CD14-positive monocyte (primary cell): ENCODE measurements at regions not wholly inside any gene's neighbourhood (a gene's known extent, or its start where the extent isn't known, plus 50 kb on each side); places are given as distances from the start of the nearest gene placed in this dataset.
"Not testable (repeated sequence)": the region's sequence is repeated elsewhere in the genome, so short reads cannot be mapped to it uniquely, and the experiment has no call there.

Source experiments
- DNase-seq, 3 donors: peaks; one replicate each; pipeline ENCODE4 v3.0.0-alpha.2; 2011 to 2022
- H2AFZ ChIP-seq: 2 replicates; pipeline ENCODE4 v1.6.0; 2012; ENCODE audit warnings: mild to moderate bottlenecking, low read depth, low read length, inconsistent platforms; ENCODE audit not compliant: insufficient read depth, poor library complexity, severe bottlenecking
- H3K27ac ChIP-seq, 2 donors: 1 replicate in 1 of 2; 2 replicates in 1 of 2; pipeline ENCODE4 v1.5.1; 2012 to 2013; ENCODE audit warnings: low read length in 2 of 2, control low read depth in 1 of 2, inconsistent platforms in 1 of 2, low read depth in 1 of 2, mild to moderate bottlenecking in 1 of 2
- H3K27me3 ChIP-seq, 2 donors: one replicate each; pipeline versions ENCODE4 v1.6.0 to v1.6.1; 2011 to 2013; ENCODE audit warnings: low read length in 2 of 2; ENCODE audit not compliant: control insufficient read depth in 2 of 2, insufficient read depth in 2 of 2
- H3K36me3 ChIP-seq, 2 donors: replicated peaks in 1 of 2; 1 replicate in 1 of 2; 2 replicates in 1 of 2; pipeline versions ENCODE4 v1.5.1 to v1.6.1; 2012 to 2013; ENCODE audit warnings: low read length in 2 of 2, control low read depth in 1 of 2, inconsistent platforms in 1 of 2, mild to moderate bottlenecking in 1 of 2; ENCODE audit not compliant: insufficient read depth in 2 of 2, control insufficient read depth in 1 of 2
- H3K4me1 ChIP-seq, 2 donors: 1 replicate in 1 of 2; 2 replicates in 1 of 2; pipeline versions ENCODE4 v1.5.1 to v1.6.1; 2012 to 2013; ENCODE audit warnings: low read length in 2 of 2, control low read depth in 1 of 2, inconsistent platforms in 1 of 2, mild to moderate bottlenecking in 1 of 2, moderate library complexity in 1 of 2; ENCODE audit not compliant: insufficient read depth in 2 of 2, control insufficient read depth in 1 of 2
- H3K4me2 ChIP-seq: replicated peaks from 2 replicates; pipeline ENCODE3; 2012; ENCODE audit warnings: low read length, moderate library complexity, mild to moderate bottlenecking; ENCODE audit not compliant: poor library complexity, severe bottlenecking; ENCODE audit errors: extremely low read depth
- H3K4me3 ChIP-seq, 3 experiments: fragments of 200-600 bp in 1 of 3; sonication (generic) in 1 of 3; replicated peaks in 1 of 3; 1 replicate in 2 of 3; 2 replicates in 1 of 3; pipeline ENCODE4 v1.5.1; 2011 to 2013; ENCODE audit warnings: low read length in 3 of 3, mild to moderate bottlenecking in 3 of 3, control low read depth in 2 of 3, low read depth in 2 of 3, inconsistent platforms in 1 of 3, moderate library complexity in 1 of 3
- H3K79me2 ChIP-seq: 2 replicates; pipeline ENCODE4 v1.6.0; 2012; ENCODE audit warnings: mild to moderate bottlenecking, control low read depth, inconsistent platforms, low read length, moderate library complexity; ENCODE audit not compliant: insufficient read depth
- H3K9ac ChIP-seq: 2 replicates; pipeline ENCODE4 v1.6.0; 2017; ENCODE audit warnings: low read length, mild to moderate bottlenecking; ENCODE audit not compliant: insufficient read depth, poor library complexity, severe bottlenecking
- H3K9me3 ChIP-seq, 2 donors: replicated peaks in 1 of 2; 1 replicate in 1 of 2; 2 replicates in 1 of 2; pipeline versions ENCODE4 v1.5.1 to v1.6.1; 2012 to 2013; ENCODE audit warnings: low read length in 2 of 2, control low read depth in 1 of 2; ENCODE audit not compliant: control insufficient read depth in 1 of 2, insufficient read depth in 1 of 2
- H4K20me1 ChIP-seq: 2 replicates; pipeline ENCODE4 v1.6.0; 2012; ENCODE audit warnings: mild to moderate bottlenecking, low read length, control low read depth, moderate library complexity; ENCODE audit not compliant: insufficient read depth
- H3K27ac Mint-ChIP-seq, 7 donors: one replicate each; pipeline ENCODE4 v1.8.0; 2020; ENCODE audit warnings: mild to moderate bottlenecking in 7 of 7, mixed read lengths in 7 of 7, moderate library complexity in 6 of 7, inconsistent platforms in 2 of 7
- H3K27me3 Mint-ChIP-seq, 3 donors: one replicate each; pipeline ENCODE4 v1.8.0; 2021 to 2022; ENCODE audit warnings: low read depth in 3 of 3, mild to moderate bottlenecking in 3 of 3, mixed read lengths in 3 of 3, moderate library complexity in 3 of 3, inconsistent platforms in 1 of 3
- H3K36me3 Mint-ChIP-seq, 2 donors: one replicate each; pipeline ENCODE4 v1.8.0; 2020; ENCODE audit warnings: mixed read lengths in 2 of 2, inconsistent platforms in 1 of 2, mild to moderate bottlenecking in 1 of 2
- H3K4me1 Mint-ChIP-seq: one replicate; pipeline ENCODE4 v1.8.0; 2020; ENCODE audit warnings: mild to moderate bottlenecking, mixed read lengths
- H3K4me3 Mint-ChIP-seq, 2 donors: one replicate each; pipeline ENCODE4 v1.8.0; 2020; ENCODE audit warnings: mild to moderate bottlenecking in 2 of 2, mixed read lengths in 2 of 2, moderate library complexity in 1 of 2
- H3K9me3 Mint-ChIP-seq, 7 donors: one replicate each; pipeline ENCODE4 v1.8.0; 2020 to 2022; ENCODE audit warnings: mixed read lengths in 7 of 7, mild to moderate bottlenecking in 6 of 7, moderate library complexity in 6 of 7, inconsistent platforms in 2 of 7
- CTCF ChIP-seq: fragments of 200-600 bp; IDR thresholded peaks from one replicate; pipeline ENCODE4 v1.8.0; 2022; ENCODE audit warnings: antibody characterized with exemption, mild to moderate bottlenecking
- WGBS: methylation state at CpG from one replicate; pipeline ENCODE4 v1.1.5; 2013; ENCODE audit warnings: missing lambda C conversion rate; ENCODE audit not compliant: insufficient coverage; 5-methylcytosine and 5-hydroxymethylcytosine counted together
- intact Hi-C, 2 donors: fragments of 100-400 bp; cut with micrococcal nuclease; formaldehyde crosslinking; loops; one replicate each; pipeline versions ENCODE4 v1.15.0 to v1.15.1; 2023

GRCh38 chr2:16096962-16097361 is 156.6 kb downstream of the MYCN start:
- DNase-seq, result no peak
- no peak overlapping the region for H3K4me2 ChIP-seq
- H3K4me1 ChIP-seq, result no peaks in the 10 kb centered on the region
- H3K27me3 ChIP-seq, result no peaks in the 10 kb centered on the region
- no peaks in the 10 kb centered on the region for H4K20me1 ChIP-seq
- H3K4me3 ChIP-seq, result no peak overlapping the region
- Mint-ChIP-seq H3K9me3 (no peaks in the 10 kb centered on the region), H3K27me3 (peaks cover 0 to 2% (median 0%) of the 10 kb centered on the region in 3 donors), H3K4me3 (no peak overlapping the region), H3K36me3 (no peaks in the 10 kb centered on the region), H3K27ac (no peak overlapping the region), H3K4me1 (no peaks in the 10 kb centered on the region)
- WGBS, result 29% methylated on average over 1 of the region's 4 CpGs
- no peaks in the 10 kb centered on the region for H3K9me3 ChIP-seq
- no peak for TF ChIP-seq CTCF
- no peak overlapping the region for H3K27ac ChIP-seq
- H3K79me2 ChIP-seq, result no peaks in the 10 kb centered on the region
- intact Hi-C loops, result no loop called here
- H3K9ac ChIP-seq, result no peak overlapping the region
- H3K36me3 ChIP-seq, result no peaks in the 10 kb centered on the region
- no peak overlapping the region for H2AFZ ChIP-seq

GRCh38 chr2:16095483-16095882 is 155.1 kb downstream of the MYCN start:
- H3K79me2 ChIP-seq, H3K4me1 ChIP-seq, H3K9me3 Mint-ChIP-seq, H3K27me3 ChIP-seq, H3K27ac ChIP-seq, H4K20me1 ChIP-seq, H3K9ac ChIP-seq, H3K9me3 ChIP-seq, H3K36me3 Mint-ChIP-seq, H3K4me3 ChIP-seq, H3K4me2 ChIP-seq, intact Hi-C loops, H3K27me3 Mint-ChIP-seq, H3K4me1 Mint-ChIP-seq, H2AFZ ChIP-seq, H3K36me3 ChIP-seq, DNase-seq, H3K4me3 Mint-ChIP-seq: not testable (repeated sequence)
- H3K27ac Mint-ChIP-seq, result peak overlapping the region in 1 of 7 donors; percentile 16
- no CpG with 5 or more reads among the region's 1 CpG for WGBS
